ENCODE measurements at regions not wholly inside any gene's neighbourhood (a gene's known extent, or its start where the extent isn't known, plus 50 kb on each side); places are given as distances from the start of the nearest gene placed in this dataset.

DNA sequence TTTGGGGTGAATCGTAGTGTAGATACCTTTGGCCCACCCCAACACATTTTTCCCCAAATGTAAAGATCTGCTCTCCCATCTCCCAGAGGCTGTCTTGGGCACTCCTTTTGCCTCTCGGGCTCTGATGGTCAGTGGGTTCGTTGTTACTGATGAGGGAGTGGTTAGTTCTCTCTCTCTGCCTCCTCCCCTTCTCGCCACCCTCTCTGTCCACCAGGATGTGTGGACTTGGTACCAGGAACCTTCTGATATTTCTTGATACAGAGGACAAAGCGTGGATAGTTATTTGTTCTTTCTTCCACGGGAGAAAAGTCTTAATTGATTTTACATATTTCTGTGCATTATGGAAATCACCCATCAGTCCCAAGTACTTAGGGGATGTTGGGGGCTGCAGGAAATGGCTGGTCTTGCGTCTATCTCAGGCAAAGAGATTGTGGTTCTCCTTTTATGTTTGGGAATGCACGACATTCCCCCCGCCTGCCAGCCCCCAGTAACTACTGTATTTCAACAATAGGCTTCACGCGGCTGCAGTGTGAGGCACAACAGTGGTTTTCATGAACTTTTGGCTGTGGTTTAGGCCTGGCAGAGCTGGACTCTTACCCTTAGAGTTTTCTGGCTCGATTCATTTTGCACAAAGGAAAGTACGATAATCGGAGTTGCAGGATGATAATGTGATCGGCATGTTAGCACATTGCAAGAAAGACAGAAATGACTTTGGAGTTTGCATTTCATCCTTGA is 79.0 kb upstream of the ZNF536 start:
- Mint-ChIP-seq H3K36me3 (no peaks in the 10 kb centered on the region), H3K4me3 (no peak overlapping the region), H3K27me3 (ENCODE audit: low read depth in 2 of 2) (peaks cover 0 to 3% of the 10 kb centered on the region in 2 donors), H3K27ac (no peak overlapping the region), H3K4me1 (no peaks in the 10 kb centered on the region), H3K9me3 (no peaks in the 10 kb centered on the region)
- DNase-seq (no peak), ATAC-seq (no peak)
- H3K9me3 ChIP-seq (ENCODE audit: control insufficient read depth, insufficient read depth, low read length), result no peaks in the 10 kb centered on the region
- intact Hi-C loops (cut with micrococcal nuclease), result no loop called here
- TF ChIP-seq, protein P1, sequence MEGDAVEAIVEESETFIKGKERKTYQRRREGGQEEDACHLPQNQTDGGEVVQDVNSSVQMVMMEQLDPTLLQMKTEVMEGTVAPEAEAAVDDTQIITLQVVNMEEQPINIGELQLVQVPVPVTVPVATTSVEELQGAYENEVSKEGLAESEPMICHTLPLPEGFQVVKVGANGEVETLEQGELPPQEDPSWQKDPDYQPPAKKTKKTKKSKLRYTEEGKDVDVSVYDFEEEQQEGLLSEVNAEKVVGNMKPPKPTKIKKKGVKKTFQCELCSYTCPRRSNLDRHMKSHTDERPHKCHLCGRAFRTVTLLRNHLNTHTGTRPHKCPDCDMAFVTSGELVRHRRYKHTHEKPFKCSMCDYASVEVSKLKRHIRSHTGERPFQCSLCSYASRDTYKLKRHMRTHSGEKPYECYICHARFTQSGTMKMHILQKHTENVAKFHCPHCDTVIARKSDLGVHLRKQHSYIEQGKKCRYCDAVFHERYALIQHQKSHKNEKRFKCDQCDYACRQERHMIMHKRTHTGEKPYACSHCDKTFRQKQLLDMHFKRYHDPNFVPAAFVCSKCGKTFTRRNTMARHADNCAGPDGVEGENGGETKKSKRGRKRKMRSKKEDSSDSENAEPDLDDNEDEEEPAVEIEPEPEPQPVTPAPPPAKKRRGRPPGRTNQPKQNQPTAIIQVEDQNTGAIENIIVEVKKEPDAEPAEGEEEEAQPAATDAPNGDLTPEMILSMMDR (IDR thresholded peaks at IDR 0.05), result no peak
- no peak overlapping the region for H3K4me3 ChIP-seq (ENCODE audit: low read length)
- no peaks in the 10 kb centered on the region for H3K36me3 ChIP-seq (ENCODE audit: control insufficient read depth, insufficient read depth, low read length)
- H3K27me3 ChIP-seq (ENCODE audit: control insufficient read depth, insufficient read depth, low read length), result no peaks in the 10 kb centered on the region
- WGBS (ENCODE audit: insufficient coverage), result 60% methylated on average over 13 of the region's 15 CpGs
- no peak overlapping the region for H3K27ac ChIP-seq (ENCODE audit: low read length)
- H3K4me1 ChIP-seq (ENCODE audit: control insufficient read depth, insufficient read depth, low read length), result no peaks in the 10 kb centered on the region

DNA sequence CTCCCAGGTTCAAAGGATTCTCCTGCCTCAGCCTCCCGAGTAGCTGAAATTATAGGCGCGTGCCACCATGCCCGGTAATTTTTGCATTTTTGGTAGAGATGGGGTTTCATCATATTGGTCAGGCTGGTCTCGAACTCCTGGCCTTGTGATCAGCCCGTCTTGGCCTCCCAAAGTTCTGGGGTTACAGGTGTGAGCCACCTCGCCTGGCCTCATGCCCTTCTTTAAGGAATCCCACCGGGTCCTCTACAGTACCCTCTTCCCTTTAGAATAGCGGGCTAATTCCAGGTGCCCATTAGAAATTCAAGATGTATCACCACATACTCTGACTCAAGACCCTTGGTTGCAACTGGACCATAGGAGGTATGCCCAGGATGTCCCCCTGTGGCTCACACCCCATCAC is 74.2 kb upstream of the ZNF536 start:
- DNase-seq (no peak), ATAC-seq (no peak)
- Histone ChIP-seq H3K4me1 (ENCODE audit: control insufficient read depth, insufficient read depth, low read length) (no peaks in the 10 kb centered on the region), H3K9me3 (ENCODE audit: control insufficient read depth, insufficient read depth, low read length) (no peaks in the 10 kb centered on the region), H3K4me3 (ENCODE audit: low read length) (no peak overlapping the region), H3K27me3 (ENCODE audit: control insufficient read depth, insufficient read depth, low read length) (no peaks in the 10 kb centered on the region), H3K36me3 (ENCODE audit: control insufficient read depth, insufficient read depth, low read length) (no peaks in the 10 kb centered on the region), H3K27ac (ENCODE audit: low read length) (no peak overlapping the region)
- intact Hi-C loops (cut with micrococcal nuclease), result no loop called here
- Mint-ChIP-seq H3K36me3 (no peaks in the 10 kb centered on the region), H3K4me3 (no peak overlapping the region), H3K4me1 (no peaks in the 10 kb centered on the region), H3K27ac (no peak overlapping the region), H3K27me3 (ENCODE audit: low read depth in 2 of 2) (peaks cover 6% of the 10 kb centered on the region in 2 donors), H3K9me3 (no peaks in the 10 kb centered on the region)
- TF ChIP-seq, protein P1 (IDR thresholded peaks at IDR 0.05), result no peak
- WGBS (ENCODE audit: insufficient coverage), result 92% methylated on average over 9 of the region's 9 CpGs

DNA sequence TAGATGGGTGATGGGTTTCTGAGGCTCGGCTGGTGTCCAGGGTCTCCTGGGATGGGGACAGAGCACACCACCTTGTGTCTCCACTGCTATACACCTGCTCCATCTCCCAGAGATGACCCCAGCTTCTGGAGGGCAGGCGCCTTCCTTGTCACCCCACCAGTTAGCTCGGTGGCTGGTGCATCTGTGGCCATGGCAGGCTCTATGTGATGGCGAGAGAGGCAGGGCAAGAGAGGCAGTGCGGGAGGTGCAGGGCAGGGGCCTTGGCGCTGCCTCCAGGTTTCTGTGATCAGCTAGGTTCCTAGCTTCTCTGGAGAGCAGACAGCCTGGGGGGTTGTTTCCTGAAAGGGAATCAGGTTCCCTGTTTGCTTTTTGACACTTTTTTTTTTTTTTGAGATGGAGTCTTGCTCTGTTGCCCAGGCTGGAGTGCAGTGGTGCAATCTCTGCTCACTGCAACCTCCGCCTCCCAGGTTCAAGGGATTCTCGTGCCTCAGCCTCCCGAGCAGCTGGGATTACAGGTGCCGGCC is 69.0 kb upstream of the ZNF536 start:
- no peak overlapping the region for H3K4me3 ChIP-seq (ENCODE audit: low read length)
- WGBS (ENCODE audit: insufficient coverage), result 87% methylated on average over 10 of the region's 10 CpGs
- ATAC-seq (no peak), DNase-seq (no peak)
- Mint-ChIP-seq H3K27me3 (ENCODE audit: low read depth in 2 of 2) (peaks cover 6 to 13% of the 10 kb centered on the region in 2 donors), H3K27ac (no peak overlapping the region), H3K4me1 (no peaks in the 10 kb centered on the region), H3K36me3 (no peaks in the 10 kb centered on the region), H3K9me3 (no peaks in the 10 kb centered on the region), H3K4me3 (no peak overlapping the region)
- H3K4me1 ChIP-seq (ENCODE audit: control insufficient read depth, insufficient read depth, low read length), result no peaks in the 10 kb centered on the region
- TF ChIP-seq, protein P1 (IDR thresholded peaks at IDR 0.05), result no peak
- H3K27me3 ChIP-seq (ENCODE audit: control insufficient read depth, insufficient read depth, low read length), result no peaks in the 10 kb centered on the region
- intact Hi-C loops (cut with micrococcal nuclease), result no loop called here
- no peak overlapping the region for H3K27ac ChIP-seq (ENCODE audit: low read length)
- no peaks in the 10 kb centered on the region for H3K36me3 ChIP-seq (ENCODE audit: control insufficient read depth, insufficient read depth, low read length)
- no peaks in the 10 kb centered on the region for H3K9me3 ChIP-seq (ENCODE audit: control insufficient read depth, insufficient read depth, low read length)

DNA sequence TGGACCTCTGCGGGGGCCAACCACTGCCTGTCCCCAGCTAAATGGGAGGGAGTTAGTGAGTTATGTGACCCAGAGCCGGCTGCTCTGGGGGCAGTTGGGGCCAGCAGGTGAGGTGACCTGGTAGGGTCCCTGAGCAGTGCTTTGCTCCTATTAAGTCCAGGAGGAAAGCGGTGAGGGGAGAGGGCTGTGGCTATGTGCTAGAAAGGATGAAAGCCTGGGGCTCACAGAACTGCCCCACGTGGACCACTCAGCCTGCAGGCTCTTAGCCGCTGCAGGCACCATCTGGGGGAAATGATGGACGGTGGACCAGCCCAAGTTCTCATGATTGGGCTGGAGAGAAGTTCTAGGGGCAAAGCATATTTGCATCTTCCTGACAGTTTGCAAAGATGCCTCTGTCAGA is 67.6 kb upstream of the ZNF536 start:
- no peaks in the 10 kb centered on the region for H3K27me3 ChIP-seq (ENCODE audit: control insufficient read depth, insufficient read depth, low read length)
- Mint-ChIP-seq H3K36me3 (no peaks in the 10 kb centered on the region), H3K4me3 (no peak overlapping the region), H3K9me3 (no peaks in the 10 kb centered on the region), H3K4me1 (no peaks in the 10 kb centered on the region), H3K27ac (no peak overlapping the region), H3K27me3 (ENCODE audit: low read depth in 2 of 2) (peaks cover 6 to 13% of the 10 kb centered on the region in 2 donors)
- ATAC-seq, result no peak
- no peak for DNase-seq
- H3K4me1 ChIP-seq (ENCODE audit: control insufficient read depth, insufficient read depth, low read length), result no peaks in the 10 kb centered on the region
- no peaks in the 10 kb centered on the region for H3K9me3 ChIP-seq (ENCODE audit: control insufficient read depth, insufficient read depth, low read length)
- no peaks in the 10 kb centered on the region for H3K36me3 ChIP-seq (ENCODE audit: control insufficient read depth, insufficient read depth, low read length)
- no peak overlapping the region for H3K4me3 ChIP-seq (ENCODE audit: low read length)
- intact Hi-C loops (cut with micrococcal nuclease), result no loop called here
- no peak overlapping the region for H3K27ac ChIP-seq (ENCODE audit: low read length)
- 72% methylated on average over 6 of the region's 6 CpGs for WGBS (ENCODE audit: insufficient coverage)
- TF ChIP-seq, protein P1 (IDR thresholded peaks at IDR 0.05), result no peak
